Endodermal cell (in vitro differentiated cells): ENCODE measurements at regions not wholly inside any gene's neighbourhood (a gene's known extent, or its start where the extent isn't known, plus 50 kb on each side); places are given as distances from the start of the nearest gene placed in this dataset.

Source experiments
- DNase-seq: peaks from one replicate; pipeline ENCODE4 v3.0.0-alpha.2; 2017
- H3K27ac ChIP-seq: 2 replicates; pipeline ENCODE4 v1.5.1; 2013; ENCODE audit warnings: mild to moderate bottlenecking, low read depth, low read length, moderate library complexity
- H3K27me3 ChIP-seq: 2 replicates; pipeline ENCODE4 v1.6.1; 2013; ENCODE audit warnings: mild to moderate bottlenecking, low read length, moderate library complexity; ENCODE audit not compliant: insufficient read depth, control insufficient read depth, poor library complexity, severe bottlenecking
- H3K36me3 ChIP-seq: 2 replicates; pipeline ENCODE4 v1.7.0; 2013; ENCODE audit warnings: mild to moderate bottlenecking, low read length, moderate library complexity; ENCODE audit not compliant: control insufficient read depth, insufficient read depth
- H3K4me1 ChIP-seq: one replicate; pipeline ENCODE4 v1.7.0; 2013; ENCODE audit warnings: low read length; ENCODE audit not compliant: control insufficient read depth, insufficient read depth
- H3K4me3 ChIP-seq: 2 replicates; pipeline ENCODE4 v1.5.1; 2013; ENCODE audit warnings: mild to moderate bottlenecking, low read length, moderate library complexity
- H3K9ac ChIP-seq: 2 replicates; pipeline ENCODE4 v1.6.1; 2013; ENCODE audit warnings: mild to moderate bottlenecking, low read length, moderate library complexity; ENCODE audit not compliant: poor library complexity, severe bottlenecking; ENCODE audit errors: extremely low read depth
- H3K9me3 ChIP-seq: 2 replicates; pipeline ENCODE4 v1.6.1; 2013; ENCODE audit warnings: mild to moderate bottlenecking, low read length, moderate library complexity; ENCODE audit not compliant: control insufficient read depth
- H3K27ac Mint-ChIP-seq: 2 replicates; pipeline ENCODE4 v1.8.0; 2020; ENCODE audit warnings: mixed read lengths
- H3K27me3 Mint-ChIP-seq: 2 replicates; pipeline ENCODE4 v1.8.0; 2021; ENCODE audit warnings: mild to moderate bottlenecking, mixed read lengths; ENCODE audit not compliant: insufficient read depth
- H3K36me3 Mint-ChIP-seq: 2 replicates; pipeline ENCODE4 v1.8.0; 2020; ENCODE audit warnings: low read depth, mixed read lengths
- H3K4me1 Mint-ChIP-seq: 2 replicates; pipeline ENCODE4 v1.8.0; 2020; ENCODE audit warnings: mixed read lengths
- H3K4me3 Mint-ChIP-seq: 2 replicates; pipeline ENCODE4 v1.8.0; 2020; ENCODE audit warnings: mild to moderate bottlenecking, moderate library complexity, mixed read lengths
- H3K9me3 Mint-ChIP-seq: 2 replicates; pipeline ENCODE4 v1.8.0; 2020; ENCODE audit warnings: mild to moderate bottlenecking, mixed read lengths
- WGBS, 2 experiments: methylation state at CpG; one replicate each; pipeline versions ENCODE4 v1.1.5 to v1.1.7; 2013; ENCODE audit warnings: missing lambda C conversion rate in 2 of 2, mixed read lengths in 1 of 2; ENCODE audit not compliant: insufficient coverage in 1 of 2, insufficient read length in 1 of 2; 5-methylcytosine and 5-hydroxymethylcytosine counted together
- TF ChIP-seq, protein P1 (sequence below): fragments of 200-600 bp; sonication (generic); conservative IDR thresholded peaks from 2 replicates; pipeline ENCODE4 v1.5.0; 2021; ENCODE audit warnings: antibody characterized with exemption, mild to moderate bottlenecking

DNA sequence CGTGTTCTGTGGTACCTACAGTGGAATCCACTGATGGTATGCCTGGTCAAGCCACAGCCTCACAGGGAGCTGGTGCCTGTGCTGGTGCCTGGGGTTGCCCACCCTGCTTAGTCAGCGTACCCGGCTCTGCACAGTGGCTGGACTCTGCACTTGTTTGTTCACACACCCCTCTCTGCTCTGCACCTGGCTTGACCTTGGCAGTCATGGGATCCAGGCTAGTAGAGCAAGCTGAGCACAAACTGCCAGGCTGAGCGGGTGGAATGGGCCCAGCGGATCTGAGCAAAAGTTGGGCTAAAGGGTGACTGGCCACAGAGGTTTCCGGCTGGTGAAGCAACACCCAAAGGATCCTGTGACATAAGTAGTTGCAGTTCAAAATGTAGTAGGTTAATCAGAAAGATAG is 163.5 kb downstream of the CDH19 start:
- Histone ChIP-seq H3K4me3 (no peak overlapping the region), H3K9me3 (no peaks in the 10 kb centered on the region), H3K27ac (no peak overlapping the region), H3K27me3 (no peaks in the 10 kb centered on the region), H3K4me1 (no peaks in the 10 kb centered on the region), H3K36me3 (no peaks in the 10 kb centered on the region), H3K9ac (no peak overlapping the region)
- Mint-ChIP-seq H3K9me3 (no peaks in the 10 kb centered on the region), H3K27ac (no peak overlapping the region), H3K4me3 (no peak overlapping the region), H3K36me3 (no peaks in the 10 kb centered on the region), H3K4me1 (no peaks in the 10 kb centered on the region), H3K27me3 (no peaks in the 10 kb centered on the region)
- 83 to 91% methylated on average over 6 of the region's 6 CpGs for WGBS, 2 experiments
- TF ChIP-seq, protein P1, sequence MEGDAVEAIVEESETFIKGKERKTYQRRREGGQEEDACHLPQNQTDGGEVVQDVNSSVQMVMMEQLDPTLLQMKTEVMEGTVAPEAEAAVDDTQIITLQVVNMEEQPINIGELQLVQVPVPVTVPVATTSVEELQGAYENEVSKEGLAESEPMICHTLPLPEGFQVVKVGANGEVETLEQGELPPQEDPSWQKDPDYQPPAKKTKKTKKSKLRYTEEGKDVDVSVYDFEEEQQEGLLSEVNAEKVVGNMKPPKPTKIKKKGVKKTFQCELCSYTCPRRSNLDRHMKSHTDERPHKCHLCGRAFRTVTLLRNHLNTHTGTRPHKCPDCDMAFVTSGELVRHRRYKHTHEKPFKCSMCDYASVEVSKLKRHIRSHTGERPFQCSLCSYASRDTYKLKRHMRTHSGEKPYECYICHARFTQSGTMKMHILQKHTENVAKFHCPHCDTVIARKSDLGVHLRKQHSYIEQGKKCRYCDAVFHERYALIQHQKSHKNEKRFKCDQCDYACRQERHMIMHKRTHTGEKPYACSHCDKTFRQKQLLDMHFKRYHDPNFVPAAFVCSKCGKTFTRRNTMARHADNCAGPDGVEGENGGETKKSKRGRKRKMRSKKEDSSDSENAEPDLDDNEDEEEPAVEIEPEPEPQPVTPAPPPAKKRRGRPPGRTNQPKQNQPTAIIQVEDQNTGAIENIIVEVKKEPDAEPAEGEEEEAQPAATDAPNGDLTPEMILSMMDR = no peak
- DNase-seq = no peak

DNA sequence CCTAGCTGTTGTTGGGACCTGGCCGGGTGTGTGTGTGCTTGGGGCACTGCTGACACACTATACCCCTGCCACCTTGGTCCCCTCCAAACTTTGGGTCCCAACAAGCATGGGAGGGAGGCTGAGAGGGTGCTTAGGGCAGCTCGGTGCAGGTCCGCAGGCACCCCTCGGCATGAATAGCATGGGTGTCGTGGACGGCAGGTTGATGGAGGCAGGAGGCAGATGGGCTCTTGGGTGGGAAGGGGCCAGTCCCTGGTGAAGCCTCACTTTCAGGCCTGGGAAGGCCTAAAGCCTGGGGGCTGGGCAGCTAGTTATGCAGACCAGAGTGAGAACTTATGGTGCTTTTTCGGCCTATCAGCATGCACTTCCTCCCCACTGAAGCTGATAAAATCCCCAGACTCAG is 164.2 kb downstream of the CDH19 start:
- H3K36me3 ChIP-seq = no peaks in the 10 kb centered on the region
- TF ChIP-seq, protein P1 = no peak
- Mint-ChIP-seq H3K36me3 (no peaks in the 10 kb centered on the region), H3K9me3 (no peaks in the 10 kb centered on the region), H3K4me3 (no peak overlapping the region), H3K27ac (no peak overlapping the region), H3K27me3 (no peaks in the 10 kb centered on the region), H3K4me1 (no peaks in the 10 kb centered on the region)
- peak; percentile 49 for DNase-seq
- H3K27ac ChIP-seq = no peak overlapping the region
- no peak overlapping the region for H3K9ac ChIP-seq
- H3K4me3 ChIP-seq = no peak overlapping the region
- no peaks in the 10 kb centered on the region for H3K9me3 ChIP-seq
- WGBS, 2 experiments = 89 to 96% methylated on average over 4 to 7 of the region's 7 CpGs
- H3K4me1 ChIP-seq = no peaks in the 10 kb centered on the region
- H3K27me3 ChIP-seq = no peaks in the 10 kb centered on the region

DNA sequence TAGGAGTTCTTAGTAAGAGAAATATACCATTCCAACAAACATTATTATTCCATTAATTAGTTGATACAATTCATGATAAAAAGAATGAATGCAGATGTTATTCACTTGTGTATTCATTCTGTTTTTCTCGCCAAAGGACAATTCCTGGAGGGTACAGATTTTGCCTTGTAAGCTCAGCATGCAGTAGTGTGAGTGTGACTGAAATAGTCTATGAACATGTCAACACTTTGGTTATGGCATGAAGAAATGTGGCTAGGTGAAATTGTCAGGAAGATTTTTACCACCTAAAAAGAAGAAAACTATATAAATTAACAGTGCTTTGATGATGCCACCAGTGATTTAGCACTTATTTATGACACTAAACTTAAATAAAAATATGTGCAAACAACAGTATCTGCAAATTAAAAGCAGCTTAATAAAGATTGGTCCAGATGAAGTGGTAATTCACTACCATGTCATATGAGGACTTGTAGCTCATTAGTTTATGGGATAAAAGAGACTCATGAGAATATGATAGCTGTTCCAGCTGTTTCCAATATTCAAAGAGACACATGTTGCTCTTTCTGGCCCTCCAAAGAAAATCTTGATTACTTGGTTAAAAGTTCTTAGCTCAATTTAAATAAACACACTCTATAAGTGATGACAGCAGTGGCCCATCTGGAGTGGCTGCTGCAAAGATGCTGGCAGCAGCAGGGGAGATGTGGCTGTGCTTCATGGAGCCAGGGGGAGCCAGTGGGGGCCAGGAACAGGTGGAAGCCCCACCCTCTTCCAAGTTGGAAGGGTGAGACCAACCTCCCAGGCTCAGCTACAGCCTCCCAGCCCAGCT is 165.0 kb downstream of the CDH19 start:
- DNase-seq = no peak
- H3K27me3 ChIP-seq = no peaks in the 10 kb centered on the region
- Mint-ChIP-seq H3K4me3 (no peak overlapping the region), H3K4me1 (no peaks in the 10 kb centered on the region), H3K9me3 (no peaks in the 10 kb centered on the region), H3K27me3 (no peaks in the 10 kb centered on the region), H3K27ac (no peak overlapping the region), H3K36me3 (no peaks in the 10 kb centered on the region)
- TF ChIP-seq, protein P1 = no peak
- WGBS, 2 experiments = 80 to 83% methylated on average over 1 of the region's 1 CpG
- H3K27ac ChIP-seq = no peak overlapping the region
- H3K9ac ChIP-seq = no peak overlapping the region
- no peaks in the 10 kb centered on the region for H3K9me3 ChIP-seq
- H3K4me3 ChIP-seq = no peak overlapping the region
- no peaks in the 10 kb centered on the region for H3K36me3 ChIP-seq
- H3K4me1 ChIP-seq = no peaks in the 10 kb centered on the region
